ENCODE measurements at regions not wholly inside any gene's neighbourhood (a gene's known extent, or its start where the extent isn't known, plus 50 kb on each side); places are given as distances from the start of the nearest gene placed in this dataset.

DNA sequence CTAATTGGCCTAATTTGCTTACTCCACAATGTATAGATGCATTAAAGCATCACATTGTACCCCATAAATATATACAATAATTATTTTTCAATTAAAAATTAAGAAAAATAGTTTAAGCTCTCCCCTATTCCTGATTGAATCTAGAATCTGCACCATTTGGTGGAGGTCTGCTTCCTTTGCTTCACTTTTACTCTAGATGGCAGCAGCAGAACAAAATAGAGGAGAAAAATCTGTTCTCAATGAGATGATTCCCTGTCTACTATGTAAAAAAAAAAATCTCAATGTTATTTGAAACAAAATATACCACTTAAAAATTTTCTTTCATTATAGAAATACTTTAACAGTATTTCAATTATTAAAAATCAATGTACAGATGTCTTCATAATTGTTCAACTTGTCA is 109.6 kb upstream of the FXR1 start:
- TF ChIP-seq, protein P1, sequence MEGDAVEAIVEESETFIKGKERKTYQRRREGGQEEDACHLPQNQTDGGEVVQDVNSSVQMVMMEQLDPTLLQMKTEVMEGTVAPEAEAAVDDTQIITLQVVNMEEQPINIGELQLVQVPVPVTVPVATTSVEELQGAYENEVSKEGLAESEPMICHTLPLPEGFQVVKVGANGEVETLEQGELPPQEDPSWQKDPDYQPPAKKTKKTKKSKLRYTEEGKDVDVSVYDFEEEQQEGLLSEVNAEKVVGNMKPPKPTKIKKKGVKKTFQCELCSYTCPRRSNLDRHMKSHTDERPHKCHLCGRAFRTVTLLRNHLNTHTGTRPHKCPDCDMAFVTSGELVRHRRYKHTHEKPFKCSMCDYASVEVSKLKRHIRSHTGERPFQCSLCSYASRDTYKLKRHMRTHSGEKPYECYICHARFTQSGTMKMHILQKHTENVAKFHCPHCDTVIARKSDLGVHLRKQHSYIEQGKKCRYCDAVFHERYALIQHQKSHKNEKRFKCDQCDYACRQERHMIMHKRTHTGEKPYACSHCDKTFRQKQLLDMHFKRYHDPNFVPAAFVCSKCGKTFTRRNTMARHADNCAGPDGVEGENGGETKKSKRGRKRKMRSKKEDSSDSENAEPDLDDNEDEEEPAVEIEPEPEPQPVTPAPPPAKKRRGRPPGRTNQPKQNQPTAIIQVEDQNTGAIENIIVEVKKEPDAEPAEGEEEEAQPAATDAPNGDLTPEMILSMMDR (IDR thresholded peaks at IDR 0.05; ENCODE audit: low read depth, low read length, poor library complexity, severe bottlenecking), result peak; percentile 19
- TF ChIP-seq EZH2phosphoT487 (IDR thresholded peaks at IDR 0.05; ENCODE audit: borderline replicate concordance, low read length), result no peak
